T-helper 17 cell (primary cell): ENCODE measurements at regions not wholly inside any gene's neighbourhood (a gene's known extent, or its start where the extent isn't known, plus 50 kb on each side); places are given as distances from the start of the nearest gene placed in this dataset.

ENCODE experiments used
- ATAC-seq: fragments of 150-1000 bp; cut with Tn5 transposase; 2 replicates; pipeline ENCODE4 v1.10.0; 2021; ENCODE audit warnings: mild to moderate bottlenecking, moderate library complexity
- DNase-seq, 3 donors: peaks; one replicate each; pipeline versions ENCODE4 v3.0.0 to v3.0.0-alpha.2; 2020 to 2021
- H3K9me3 ChIP-seq: one replicate; pipeline ENCODE4 v1.7.0; 2013; ENCODE audit warnings: low read length, mild to moderate bottlenecking; ENCODE audit not compliant: control insufficient read depth, poor library complexity, severe bottlenecking
- H3K27ac Mint-ChIP-seq: one replicate; pipeline ENCODE4 v1.8.0; 2022; ENCODE audit warnings: mild to moderate bottlenecking, moderate library complexity, mixed read lengths
- H3K27me3 Mint-ChIP-seq: one replicate; pipeline ENCODE4 v1.8.0; 2022; ENCODE audit warnings: mixed read lengths
- H3K36me3 Mint-ChIP-seq: one replicate; pipeline ENCODE4 v1.8.0; 2022; ENCODE audit warnings: low read depth, mixed read lengths
- H3K4me1 Mint-ChIP-seq: one replicate; pipeline ENCODE4 v1.8.0; 2022; ENCODE audit warnings: mild to moderate bottlenecking, mixed read lengths
- H3K4me3 Mint-ChIP-seq: one replicate; pipeline ENCODE4 v1.8.0; 2022; ENCODE audit warnings: mild to moderate bottlenecking, moderate library complexity, mixed read lengths

DNA sequence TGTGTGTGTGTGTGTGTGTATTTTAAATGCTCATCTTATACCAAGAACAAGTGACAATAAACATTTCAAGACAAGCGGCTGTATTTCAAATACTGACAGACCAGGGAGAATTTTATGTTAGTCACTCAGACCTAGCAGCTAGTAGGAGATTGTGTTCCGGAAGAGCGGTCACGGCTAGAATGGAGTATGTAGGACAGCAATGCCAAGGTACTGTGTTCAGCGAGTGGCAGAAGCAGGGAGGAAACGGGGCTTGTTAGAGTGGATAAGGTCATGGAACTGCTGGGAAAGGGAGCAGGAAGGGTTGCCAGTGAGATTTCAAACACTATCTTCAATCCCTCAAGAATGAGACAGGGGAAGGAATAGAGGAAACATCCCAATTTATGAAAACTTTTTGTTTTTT lies 260.5 kb upstream of the PITRM1 start:
- ATAC-seq, result no peak
- Mint-ChIP-seq H3K27ac (no peak overlapping the region), H3K36me3 (no peaks in the 10 kb centered on the region), H3K4me3 (no peak overlapping the region), H3K4me1 (peaks cover 2% of the 10 kb centered on the region), H3K27me3 (no peaks in the 10 kb centered on the region)
- no peak for DNase-seq
- H3K9me3 ChIP-seq, result no peaks in the 10 kb centered on the region

DNA sequence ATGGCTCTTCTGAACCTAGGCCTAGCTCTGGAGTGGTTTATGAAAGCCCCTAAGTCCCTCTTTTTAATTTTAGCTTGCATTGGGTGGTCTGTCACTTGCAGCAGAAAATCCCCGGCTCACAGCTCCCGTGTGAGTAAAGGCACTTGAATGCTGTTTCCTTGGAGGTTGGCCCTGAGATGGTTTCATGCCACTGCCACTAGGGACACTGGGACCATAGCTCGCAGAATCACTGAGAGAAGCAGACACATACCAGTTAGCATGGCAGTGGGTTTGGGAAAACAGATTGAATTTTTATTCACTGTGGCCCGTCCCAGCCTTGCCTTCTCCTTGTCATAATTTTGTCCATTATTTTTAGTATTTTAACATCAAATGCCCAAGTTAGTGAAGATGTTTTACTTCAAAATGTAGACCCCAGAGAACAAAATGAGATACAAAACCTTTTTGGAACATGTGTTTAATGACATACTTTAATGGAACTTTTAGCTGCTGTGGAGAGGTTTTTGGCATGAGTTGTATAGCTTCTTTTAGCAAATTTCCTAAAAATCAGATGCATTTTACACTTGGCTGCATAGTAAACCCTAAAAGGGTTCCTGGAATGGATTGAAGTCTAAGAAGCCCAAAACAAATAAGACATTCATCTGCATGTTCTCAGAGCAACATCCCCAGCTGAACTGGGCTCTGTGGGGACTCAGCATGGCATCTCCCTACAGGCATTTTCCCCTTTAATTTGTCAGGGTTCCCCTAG lies 259.7 kb upstream of the PITRM1 start:
- Mint-ChIP-seq H3K27me3 (no peaks in the 10 kb centered on the region), H3K4me1 (peaks cover 2% of the 10 kb centered on the region), H3K36me3 (no peaks in the 10 kb centered on the region), H3K27ac (no peak overlapping the region), H3K4me3 (no peak overlapping the region)
- DNase-seq (no peak), ATAC-seq (no peak)
- H3K9me3 ChIP-seq, result no peaks in the 10 kb centered on the region

DNA sequence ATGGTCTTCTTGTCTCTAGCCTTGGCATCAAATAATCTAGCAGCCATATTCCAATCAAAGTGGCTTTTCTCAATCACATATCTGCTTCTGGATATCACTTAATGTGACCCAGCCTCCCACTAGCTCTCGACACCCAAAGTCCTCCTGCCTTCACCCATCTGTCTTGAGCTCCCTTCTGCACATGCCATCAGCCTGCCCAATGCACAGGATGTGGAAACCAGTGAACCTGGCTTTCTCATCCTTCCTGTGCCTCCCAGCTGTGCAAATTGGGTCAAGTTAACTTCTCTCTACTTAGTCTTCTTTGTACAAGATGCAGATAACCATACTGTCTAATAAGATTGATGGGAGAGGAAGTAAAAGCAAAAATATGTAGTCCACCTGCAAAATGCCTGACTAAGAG lies 257.9 kb upstream of the PITRM1 start:
- DNase-seq, result no peak
- H3K4me1 Mint-ChIP-seq, result peaks cover 2% of the 10 kb centered on the region
- H3K27me3 Mint-ChIP-seq, result no peaks in the 10 kb centered on the region
- no peak overlapping the region for H3K4me3 Mint-ChIP-seq
- H3K9me3 ChIP-seq, result no peaks in the 10 kb centered on the region
- ATAC-seq, result peak; percentile 57
- no peak overlapping the region for H3K27ac Mint-ChIP-seq
- H3K36me3 Mint-ChIP-seq, result no peaks in the 10 kb centered on the region

DNA sequence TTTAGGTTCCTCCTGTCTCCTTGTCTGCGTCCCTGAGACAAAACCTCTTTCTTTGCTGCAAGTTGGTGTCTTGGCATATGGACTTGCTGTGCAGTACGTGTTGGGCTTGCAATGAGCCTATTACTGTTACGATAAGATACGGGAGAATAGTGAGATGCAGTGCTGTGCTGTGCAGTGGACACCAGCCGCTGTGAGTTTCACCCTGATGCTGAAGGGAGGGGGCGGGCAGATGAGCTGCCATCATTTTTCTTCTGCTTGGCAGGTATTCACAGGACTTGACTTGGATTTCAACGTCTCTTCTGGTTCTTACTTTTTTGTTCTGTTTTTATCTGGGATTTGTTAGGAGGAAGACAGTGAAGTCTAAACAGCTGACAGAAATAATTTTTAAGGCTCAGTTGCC lies 257.1 kb upstream of the PITRM1 start:
- DNase-seq (no peak), ATAC-seq (no peak)
- Mint-ChIP-seq H3K27ac (no peak overlapping the region), H3K27me3 (no peaks in the 10 kb centered on the region), H3K36me3 (no peaks in the 10 kb centered on the region), H3K4me3 (no peak overlapping the region), H3K4me1 (peaks cover 2% of the 10 kb centered on the region)
- H3K9me3 ChIP-seq, result no peaks in the 10 kb centered on the region

DNA sequence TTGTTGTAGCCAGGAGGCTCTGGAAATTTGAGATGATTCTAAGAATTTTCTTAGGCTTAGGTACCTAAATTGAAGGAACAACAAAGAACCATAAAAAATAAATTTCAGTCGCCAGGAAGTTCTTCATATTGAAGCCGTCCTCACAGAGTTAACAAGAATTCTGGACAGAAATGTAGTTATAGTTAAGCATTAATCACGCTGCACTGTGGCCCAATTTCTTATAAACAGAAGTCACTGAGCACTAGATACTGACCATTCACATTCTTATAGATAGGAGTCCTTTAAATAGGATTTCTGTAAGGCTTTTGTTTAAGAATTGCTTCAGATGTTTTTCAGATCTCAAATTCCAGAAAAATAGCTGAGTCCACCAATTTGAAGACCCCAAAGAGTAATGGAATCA lies 256.2 kb upstream of the PITRM1 start:
- H3K27ac Mint-ChIP-seq, result no peak overlapping the region
- H3K4me3 Mint-ChIP-seq, result no peak overlapping the region
- no peaks in the 10 kb centered on the region for H3K36me3 Mint-ChIP-seq
- no peaks in the 10 kb centered on the region for H3K27me3 Mint-ChIP-seq
- H3K4me1 Mint-ChIP-seq, result peaks cover 7% of the 10 kb centered on the region
- DNase-seq, result no peak
- ATAC-seq, result no peak
- no peaks in the 10 kb centered on the region for H3K9me3 ChIP-seq

DNA sequence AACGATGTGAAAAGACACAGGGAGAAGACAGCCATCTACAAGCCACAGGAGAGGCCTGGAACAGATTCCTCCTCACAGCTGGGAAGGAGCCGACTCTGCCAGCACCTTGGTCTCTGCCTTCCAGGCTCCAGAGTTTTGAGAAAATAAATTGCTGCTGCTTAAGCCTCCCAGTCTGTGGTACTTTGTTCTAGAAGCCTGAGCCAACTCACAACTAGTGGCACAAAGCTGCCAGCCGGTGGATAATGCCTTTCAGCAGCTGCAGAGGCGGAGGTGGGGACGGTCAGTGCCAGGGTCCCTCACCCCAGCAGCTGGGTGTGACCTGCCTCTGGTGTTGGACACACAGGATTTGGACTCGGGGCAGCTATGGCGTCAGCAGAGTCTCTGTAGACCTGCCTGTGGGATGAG lies 255.4 kb upstream of the PITRM1 start:
- peaks cover 4% of the 10 kb centered on the region for H3K27me3 Mint-ChIP-seq
- peaks cover 7% of the 10 kb centered on the region for H3K4me1 Mint-ChIP-seq
- no peaks in the 10 kb centered on the region for H3K9me3 ChIP-seq
- no peak overlapping the region for H3K27ac Mint-ChIP-seq
- ATAC-seq (no peak), DNase-seq (no peak)
- H3K36me3 Mint-ChIP-seq, result no peaks in the 10 kb centered on the region
- no peak overlapping the region for H3K4me3 Mint-ChIP-seq

DNA sequence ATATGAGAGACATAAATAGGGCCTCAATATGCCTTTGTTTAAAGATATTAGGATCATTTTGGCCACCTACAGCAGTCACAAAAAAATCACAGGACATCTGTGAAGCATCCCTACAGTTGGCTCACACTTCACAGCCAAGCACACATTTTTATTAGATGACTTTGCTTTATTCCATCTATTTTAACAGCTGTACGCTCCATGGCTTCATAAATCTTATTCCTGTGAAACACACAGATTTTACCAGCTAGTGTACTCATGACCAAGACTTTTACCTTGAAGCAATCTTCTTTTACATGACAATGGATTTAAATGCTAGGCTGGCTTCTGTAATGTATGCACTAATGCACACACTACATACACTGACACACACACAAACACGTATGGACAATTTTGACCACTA lies 254.8 kb upstream of the PITRM1 start:
- H3K4me1 Mint-ChIP-seq, result peaks cover 11% of the 10 kb centered on the region
- peaks cover 4% of the 10 kb centered on the region for H3K27me3 Mint-ChIP-seq
- no peak for DNase-seq
- H3K27ac Mint-ChIP-seq, result no peak overlapping the region
- H3K9me3 ChIP-seq, result no peaks in the 10 kb centered on the region
- no peaks in the 10 kb centered on the region for H3K36me3 Mint-ChIP-seq
- ATAC-seq, result no peak
- H3K4me3 Mint-ChIP-seq, result no peak overlapping the region

DNA sequence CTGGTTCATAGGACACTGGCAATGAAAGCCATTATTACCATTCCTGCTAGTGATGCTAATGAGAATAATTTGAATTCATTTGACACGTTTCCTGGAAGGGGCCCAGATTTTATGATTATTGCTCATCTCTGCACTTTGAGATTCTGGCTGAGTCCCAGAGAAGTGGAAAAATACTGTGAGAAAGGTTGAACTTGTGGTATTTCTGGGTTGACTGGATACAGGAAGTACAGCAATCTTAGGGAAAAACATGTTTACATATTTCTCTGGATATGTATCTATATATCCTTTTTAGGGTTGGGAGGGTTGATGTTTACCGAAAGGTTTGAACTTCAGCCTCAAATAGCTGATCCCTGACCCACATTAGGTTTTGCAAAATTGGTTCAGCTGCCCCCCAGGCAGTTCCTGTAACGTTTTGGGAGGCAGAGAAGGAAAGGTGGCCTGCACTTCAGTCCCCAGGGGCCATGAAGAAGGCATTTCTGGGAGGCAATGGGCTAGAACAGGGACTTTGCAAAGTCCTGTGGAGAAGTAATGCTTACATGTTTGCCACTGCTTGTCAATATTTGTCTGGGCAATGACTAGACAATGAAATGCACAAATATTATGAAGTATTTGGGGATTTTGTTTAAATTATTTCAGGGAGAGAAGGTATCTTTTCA lies 253.7 kb upstream of the PITRM1 start:
- H3K9me3 ChIP-seq, result no peaks in the 10 kb centered on the region
- no peak overlapping the region for H3K27ac Mint-ChIP-seq
- no peak for ATAC-seq
- H3K4me3 Mint-ChIP-seq, result no peak overlapping the region
- no peak for DNase-seq
- H3K27me3 Mint-ChIP-seq, result peaks cover 4% of the 10 kb centered on the region
- H3K4me1 Mint-ChIP-seq, result peaks cover 14% of the 10 kb centered on the region
- H3K36me3 Mint-ChIP-seq, result no peaks in the 10 kb centered on the region

DNA sequence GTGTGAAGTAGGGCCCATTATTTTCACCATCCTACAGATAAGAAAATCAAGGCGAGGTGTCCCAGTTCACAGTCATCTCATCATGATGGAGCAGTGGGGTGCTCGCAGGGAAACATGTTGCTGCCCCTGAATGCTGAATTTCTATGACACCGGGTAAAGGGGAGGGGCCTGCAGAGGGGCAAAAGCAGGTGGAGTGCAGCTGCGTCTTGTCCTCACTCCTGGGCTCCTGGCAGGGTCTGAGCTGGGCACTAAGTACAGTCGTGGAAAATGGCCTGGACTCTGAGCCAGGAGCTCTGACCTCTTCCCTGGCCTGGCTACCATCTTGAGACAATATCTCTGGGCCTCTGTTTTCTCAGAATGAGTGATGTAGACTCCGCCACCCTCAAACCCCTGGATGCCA lies 253.1 kb upstream of the PITRM1 start:
- ATAC-seq, result no peak
- H3K4me1 Mint-ChIP-seq, result peaks cover 18% of the 10 kb centered on the region
- no peaks in the 10 kb centered on the region for H3K9me3 ChIP-seq
- no peak overlapping the region for H3K27ac Mint-ChIP-seq
- H3K4me3 Mint-ChIP-seq, result no peak overlapping the region
- peaks cover 4% of the 10 kb centered on the region for H3K27me3 Mint-ChIP-seq
- DNase-seq, result no peak
- no peaks in the 10 kb centered on the region for H3K36me3 Mint-ChIP-seq

DNA sequence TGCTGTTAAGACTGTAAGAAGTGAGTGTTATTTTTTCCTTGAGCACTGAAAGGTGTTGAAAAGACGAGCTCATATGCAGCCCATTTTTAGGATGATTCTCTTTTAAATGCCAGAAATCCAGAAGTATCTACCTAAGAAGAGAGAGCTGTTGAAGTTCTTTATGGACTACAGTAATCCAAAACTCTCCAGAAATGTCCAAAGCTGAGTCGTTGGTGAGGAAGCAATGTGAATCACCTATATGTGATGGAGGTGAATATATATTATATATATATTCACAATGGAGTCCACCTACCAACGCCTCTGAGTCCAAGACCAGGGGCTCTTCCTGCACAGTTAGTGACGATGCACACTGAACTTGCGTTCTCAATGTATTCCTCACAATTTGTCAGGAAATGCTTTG lies 252.7 kb upstream of the PITRM1 start:
- ATAC-seq, result no peak
- Mint-ChIP-seq H3K36me3 (no peaks in the 10 kb centered on the region), H3K4me3 (no peak overlapping the region), H3K27ac (no peak overlapping the region), H3K4me1 (peaks cover 21% of the 10 kb centered on the region), H3K27me3 (peaks cover 4% of the 10 kb centered on the region)
- DNase-seq, result no peak
- no peaks in the 10 kb centered on the region for H3K9me3 ChIP-seq

DNA sequence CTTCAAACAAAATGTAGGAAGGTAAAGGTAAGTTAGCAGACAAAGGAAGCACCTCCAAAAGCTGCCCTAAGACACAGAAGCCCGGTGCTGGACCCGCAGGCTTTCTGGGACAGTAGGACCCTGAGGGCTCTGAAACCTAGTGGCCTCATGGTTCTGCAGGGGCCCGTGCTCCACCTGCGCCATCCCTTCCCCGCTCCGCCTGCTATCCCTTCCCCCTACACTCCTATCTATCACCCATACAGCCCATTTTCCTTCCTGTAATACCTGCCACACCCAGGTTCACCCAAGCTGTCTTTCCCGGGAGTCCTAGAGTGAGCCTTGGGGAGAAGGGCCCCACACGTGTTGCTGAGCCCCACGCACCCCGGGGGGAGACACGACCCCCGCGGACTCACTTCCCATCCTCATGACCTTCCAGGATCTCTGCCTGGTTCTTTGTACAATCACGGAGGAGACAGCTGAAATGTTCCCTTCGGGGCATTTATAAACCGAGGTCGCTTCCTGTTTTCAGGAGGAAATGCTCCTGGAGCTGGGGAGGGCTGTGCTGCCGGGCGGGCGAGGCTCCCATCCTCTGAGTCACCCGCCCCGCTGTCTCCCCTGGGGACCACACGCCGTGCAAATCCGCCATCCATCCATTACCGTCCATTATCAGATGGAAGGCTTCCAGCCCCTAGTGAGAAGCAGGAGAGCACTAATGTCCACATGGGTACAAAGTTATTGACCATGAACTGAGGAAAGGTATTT lies 251.7 kb upstream of the PITRM1 start:
- H3K9me3 ChIP-seq, result no peaks in the 10 kb centered on the region
- H3K4me3 Mint-ChIP-seq, result no peak overlapping the region
- H3K36me3 Mint-ChIP-seq, result no peaks in the 10 kb centered on the region
- H3K4me1 Mint-ChIP-seq, result peaks cover 28% of the 10 kb centered on the region
- DNase-seq (no peak), ATAC-seq (no peak)
- H3K27ac Mint-ChIP-seq, result no peak overlapping the region
- H3K27me3 Mint-ChIP-seq, result peaks cover 4% of the 10 kb centered on the region

DNA sequence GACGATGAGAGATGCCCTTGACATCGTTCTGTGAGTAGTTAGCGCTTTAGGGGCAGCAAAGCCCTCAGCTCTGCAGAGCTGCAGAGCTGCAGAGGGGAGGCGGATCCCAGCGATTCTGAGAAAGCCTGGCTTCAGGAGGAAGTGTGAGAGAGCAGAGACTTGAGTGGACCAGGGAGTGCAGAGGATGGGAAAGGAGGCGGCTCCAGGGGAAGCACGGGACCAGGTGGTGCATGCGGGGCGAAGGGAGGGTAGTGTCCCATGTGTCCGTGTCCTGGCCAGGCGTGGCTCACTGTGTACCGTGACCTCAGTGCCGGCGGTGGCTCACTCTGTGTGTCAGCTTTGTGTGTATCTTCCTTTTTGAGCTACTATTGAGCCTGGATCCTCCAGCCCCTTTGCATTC lies 250.8 kb upstream of the PITRM1 start:
- H3K4me1 Mint-ChIP-seq, result peaks cover 31% of the 10 kb centered on the region
- ATAC-seq (no peak), DNase-seq (no peak)
- H3K36me3 Mint-ChIP-seq, result no peaks in the 10 kb centered on the region
- no peak overlapping the region for H3K27ac Mint-ChIP-seq
- H3K9me3 ChIP-seq, result no peaks in the 10 kb centered on the region
- H3K4me3 Mint-ChIP-seq, result no peak overlapping the region
- peaks cover 4% of the 10 kb centered on the region for H3K27me3 Mint-ChIP-seq

DNA sequence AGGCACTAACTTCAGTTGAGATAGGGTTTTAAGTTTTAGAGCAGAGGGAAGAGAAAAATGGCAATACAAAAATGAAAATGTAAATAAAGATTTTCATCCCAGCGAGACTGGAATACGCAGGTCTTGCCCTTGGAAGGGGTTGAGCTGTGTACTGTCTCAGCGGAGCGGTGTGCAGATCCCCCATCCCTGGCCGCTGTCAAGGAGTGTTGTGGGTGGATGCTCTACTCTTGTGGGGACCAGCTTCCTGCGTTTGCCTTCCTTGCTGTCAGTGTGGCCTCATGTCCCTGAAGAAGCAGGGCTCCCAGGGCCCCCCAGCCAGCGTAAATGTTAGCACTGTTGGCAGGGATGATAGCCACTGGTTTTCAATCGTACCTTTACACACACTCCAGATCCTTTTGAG lies 249.7 kb upstream of the PITRM1 start:
- Mint-ChIP-seq H3K4me1 (peaks cover 34% of the 10 kb centered on the region), H3K27ac (peak overlapping the region; percentile 61), H3K4me3 (peak overlapping the region; percentile 63)

More for the DNA sequence above, 249.7 kb upstream of the PITRM1 start:
- DNase-seq (no peak), ATAC-seq (peak; percentile 30)
- peaks cover 4% of the 10 kb centered on the region for H3K27me3 Mint-ChIP-seq
- H3K9me3 ChIP-seq, result no peaks in the 10 kb centered on the region
- H3K36me3 Mint-ChIP-seq, result no peaks in the 10 kb centered on the region
